ENCODE measurements at regions not wholly inside any gene's neighbourhood (a gene's known extent, or its start where the extent isn't known, plus 50 kb on each side); places are given as distances from the start of the nearest gene placed in this dataset.

DNA sequence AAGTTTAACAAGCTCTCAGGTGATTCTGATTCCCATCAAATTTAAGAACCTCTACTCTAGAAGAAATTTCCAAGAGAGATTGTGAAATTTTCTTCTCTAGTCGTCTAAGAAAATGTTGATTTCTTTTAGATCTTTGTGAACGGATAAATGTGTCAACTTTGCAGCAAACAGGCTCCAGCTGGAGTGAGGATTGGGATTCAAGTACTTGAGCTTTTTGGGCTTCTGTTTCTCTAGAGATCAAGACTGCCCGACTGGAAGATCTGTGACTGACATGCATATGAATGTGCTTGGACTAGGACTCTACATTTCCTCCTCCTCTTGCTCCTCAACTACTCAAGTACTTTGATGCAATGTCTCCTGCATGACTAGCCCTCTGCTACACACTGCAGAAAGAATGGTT, 388.3 kb downstream of the TMEM38B start:
- DNase-seq (ENCODE audit: extremely low spot score, unreplicated experiment), result no peak
- H3K27ac Mint-ChIP-seq (ENCODE audit: unreplicated experiment), result no peak overlapping the region
- no peak overlapping the region for H3K4me3 Mint-ChIP-seq (ENCODE audit: unreplicated experiment)
- peaks cover 13% of the 10 kb centered on the region for H3K27me3 Mint-ChIP-seq (ENCODE audit: unreplicated experiment)
- H3K36me3 Mint-ChIP-seq (ENCODE audit: unreplicated experiment), result no peaks in the 10 kb centered on the region
- H3K4me1 Mint-ChIP-seq (ENCODE audit: unreplicated experiment), result no peaks in the 10 kb centered on the region
- no peaks in the 10 kb centered on the region for H3K9me3 Mint-ChIP-seq (ENCODE audit: unreplicated experiment)
- TF ChIP-seq, protein P1, sequence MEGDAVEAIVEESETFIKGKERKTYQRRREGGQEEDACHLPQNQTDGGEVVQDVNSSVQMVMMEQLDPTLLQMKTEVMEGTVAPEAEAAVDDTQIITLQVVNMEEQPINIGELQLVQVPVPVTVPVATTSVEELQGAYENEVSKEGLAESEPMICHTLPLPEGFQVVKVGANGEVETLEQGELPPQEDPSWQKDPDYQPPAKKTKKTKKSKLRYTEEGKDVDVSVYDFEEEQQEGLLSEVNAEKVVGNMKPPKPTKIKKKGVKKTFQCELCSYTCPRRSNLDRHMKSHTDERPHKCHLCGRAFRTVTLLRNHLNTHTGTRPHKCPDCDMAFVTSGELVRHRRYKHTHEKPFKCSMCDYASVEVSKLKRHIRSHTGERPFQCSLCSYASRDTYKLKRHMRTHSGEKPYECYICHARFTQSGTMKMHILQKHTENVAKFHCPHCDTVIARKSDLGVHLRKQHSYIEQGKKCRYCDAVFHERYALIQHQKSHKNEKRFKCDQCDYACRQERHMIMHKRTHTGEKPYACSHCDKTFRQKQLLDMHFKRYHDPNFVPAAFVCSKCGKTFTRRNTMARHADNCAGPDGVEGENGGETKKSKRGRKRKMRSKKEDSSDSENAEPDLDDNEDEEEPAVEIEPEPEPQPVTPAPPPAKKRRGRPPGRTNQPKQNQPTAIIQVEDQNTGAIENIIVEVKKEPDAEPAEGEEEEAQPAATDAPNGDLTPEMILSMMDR (IDR thresholded peaks at IDR 0.05), result no peak

DNA sequence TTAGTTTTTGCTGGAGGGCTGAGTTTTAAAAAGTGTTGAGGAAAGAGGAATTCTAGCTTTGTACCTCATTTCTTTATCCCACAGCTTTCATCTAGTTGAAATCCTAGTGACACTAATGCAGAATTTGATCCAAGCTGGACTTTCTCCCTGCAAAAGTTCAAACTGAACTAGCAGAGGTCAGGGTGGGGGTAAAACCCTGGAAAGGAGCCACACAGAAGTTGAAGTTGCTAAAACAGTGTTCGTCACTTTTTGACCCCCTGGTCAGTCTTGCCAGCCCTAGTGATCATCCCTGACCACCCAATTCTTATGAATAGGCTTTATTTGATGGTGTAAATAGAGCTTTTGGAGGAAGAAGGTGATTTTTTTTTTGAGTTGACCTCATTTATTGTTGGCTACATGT, 390.4 kb downstream of the TMEM38B start:
- H3K9me3 Mint-ChIP-seq (ENCODE audit: unreplicated experiment), result peaks cover 4% of the 10 kb centered on the region
- H3K27me3 Mint-ChIP-seq (ENCODE audit: unreplicated experiment), result peaks cover 13% of the 10 kb centered on the region
- no peak overlapping the region for H3K4me3 Mint-ChIP-seq (ENCODE audit: unreplicated experiment)
- no peaks in the 10 kb centered on the region for H3K4me1 Mint-ChIP-seq (ENCODE audit: unreplicated experiment)
- TF ChIP-seq, protein P1 (IDR thresholded peaks at IDR 0.05), result no peak
- no peak for DNase-seq (ENCODE audit: extremely low spot score, unreplicated experiment)
- no peak overlapping the region for H3K27ac Mint-ChIP-seq (ENCODE audit: unreplicated experiment)
- H3K36me3 Mint-ChIP-seq (ENCODE audit: unreplicated experiment), result no peaks in the 10 kb centered on the region

DNA sequence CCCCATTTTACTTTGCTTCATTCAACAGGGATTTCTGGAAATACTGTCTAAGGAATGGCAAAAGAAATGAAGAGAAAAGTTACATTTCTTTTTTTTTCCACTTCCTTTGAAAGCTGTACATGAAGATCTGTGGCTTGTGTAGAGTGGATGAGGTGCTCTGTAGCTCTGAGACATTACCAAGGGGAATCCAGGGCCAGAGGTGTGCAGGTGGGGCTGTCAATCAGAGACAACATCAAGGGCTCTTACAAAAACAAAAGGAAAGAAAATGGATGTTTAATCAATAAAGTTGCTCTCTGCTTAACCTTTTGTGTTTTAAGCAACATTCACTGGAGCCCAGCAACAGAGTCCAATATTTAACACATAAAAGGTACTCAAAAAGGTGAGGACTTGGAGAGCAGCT, 391.1 kb downstream of the TMEM38B start:
- H3K27me3 Mint-ChIP-seq (ENCODE audit: unreplicated experiment), result peaks cover 13% of the 10 kb centered on the region
- H3K4me1 Mint-ChIP-seq (ENCODE audit: unreplicated experiment), result no peaks in the 10 kb centered on the region
- no peak for DNase-seq (ENCODE audit: extremely low spot score, unreplicated experiment)
- no peaks in the 10 kb centered on the region for H3K36me3 Mint-ChIP-seq (ENCODE audit: unreplicated experiment)
- H3K9me3 Mint-ChIP-seq (ENCODE audit: unreplicated experiment), result peaks cover 4% of the 10 kb centered on the region
- no peak overlapping the region for H3K27ac Mint-ChIP-seq (ENCODE audit: unreplicated experiment)
- TF ChIP-seq, protein P1 (IDR thresholded peaks at IDR 0.05), result no peak
- H3K4me3 Mint-ChIP-seq (ENCODE audit: unreplicated experiment), result no peak overlapping the region

DNA sequence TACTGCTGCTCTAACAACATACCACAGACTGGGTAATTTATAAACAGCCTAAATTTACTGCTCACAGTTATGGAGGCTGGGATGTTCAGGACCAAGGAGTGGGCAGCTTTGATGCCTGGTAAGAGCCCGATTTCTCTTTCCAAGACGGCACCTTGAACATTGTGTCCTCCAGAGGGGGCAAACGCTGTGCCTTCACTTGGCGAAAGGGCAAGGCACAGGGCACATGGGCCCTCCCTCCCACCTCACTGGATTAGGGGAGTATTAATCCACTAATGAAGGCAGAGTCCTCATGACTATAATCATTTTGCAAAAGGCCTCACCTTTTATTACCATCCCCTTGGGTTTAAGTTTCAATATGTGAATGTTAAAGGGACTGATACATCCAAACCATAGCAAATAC, 397.7 kb downstream of the TMEM38B start:
- TF ChIP-seq, protein P1 (IDR thresholded peaks at IDR 0.05), result no peak
- H3K4me1 Mint-ChIP-seq (ENCODE audit: unreplicated experiment), result no peaks in the 10 kb centered on the region
- no peak overlapping the region for H3K4me3 Mint-ChIP-seq (ENCODE audit: unreplicated experiment)
- no peaks in the 10 kb centered on the region for H3K27me3 Mint-ChIP-seq (ENCODE audit: unreplicated experiment)
- no peak for DNase-seq (ENCODE audit: extremely low spot score, unreplicated experiment)
- no peaks in the 10 kb centered on the region for H3K36me3 Mint-ChIP-seq (ENCODE audit: unreplicated experiment)
- H3K27ac Mint-ChIP-seq (ENCODE audit: unreplicated experiment), result no peak overlapping the region
- H3K9me3 Mint-ChIP-seq (ENCODE audit: unreplicated experiment), result peaks cover 10% of the 10 kb centered on the region

DNA sequence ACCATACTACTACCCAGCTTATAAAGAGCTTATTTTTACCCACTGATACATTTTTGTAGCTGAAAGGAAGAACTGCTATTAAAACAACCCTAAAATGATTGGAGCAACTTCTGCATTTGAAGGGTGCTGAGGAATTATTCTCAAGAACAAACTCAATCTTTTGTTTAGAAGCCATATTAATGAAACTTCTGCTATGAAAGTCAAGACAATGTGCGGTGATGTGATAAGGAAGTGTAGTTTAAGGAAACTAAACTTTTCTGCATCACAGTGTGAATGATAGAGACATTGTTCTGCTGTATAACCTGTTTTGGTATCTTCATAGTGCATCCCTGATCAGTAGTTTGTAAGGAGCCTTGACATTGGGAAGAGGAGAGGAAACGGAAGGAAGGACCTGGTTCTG, 408.5 kb downstream of the TMEM38B start:
- Mint-ChIP-seq H3K36me3 (ENCODE audit: unreplicated experiment) (no peaks in the 10 kb centered on the region), H3K9me3 (ENCODE audit: unreplicated experiment) (no peaks in the 10 kb centered on the region), H3K27ac (ENCODE audit: unreplicated experiment) (no peak overlapping the region), H3K27me3 (ENCODE audit: unreplicated experiment) (peaks cover 2% of the 10 kb centered on the region), H3K4me1 (ENCODE audit: unreplicated experiment) (no peaks in the 10 kb centered on the region), H3K4me3 (ENCODE audit: unreplicated experiment) (no peak overlapping the region)
- TF ChIP-seq, protein P1 (IDR thresholded peaks at IDR 0.05), result no peak
- DNase-seq (ENCODE audit: extremely low spot score, unreplicated experiment), result no peak

Data from osteocyte (in vitro differentiated cells).